Loucy (cell line): ENCODE measurements at regions not wholly inside any gene's neighbourhood (a gene's known extent, or its start where the extent isn't known, plus 50 kb on each side); places are given as distances from the start of the nearest gene placed in this dataset.

Source experiments
- CTCF ChIP-seq: fragments of 200-600 bp; sonication (generic); conservative IDR thresholded peaks from 2 replicates; pipeline ENCODE4 v1.5.1; 2014; ENCODE audit warnings: mild to moderate bottlenecking, antibody characterized with exemption, low read length
- EZH2phosphoT487 ChIP-seq: fragments of 200-600 bp; IDR thresholded peaks from 2 replicates; pipeline ENCODE4 v1.6.1; 2018; ENCODE audit warnings: antibody characterized with exemption, mild to moderate bottlenecking, moderate library complexity, borderline replicate concordance

GRCh38 chr4:1571165-1572009 lies 112.7 kb downstream of the FAM53A start:
- TF ChIP-seq CTCF, result no peak
- no peak for TF ChIP-seq EZH2phosphoT487
